Hepatocyte (in vitro differentiated cells): ENCODE measurements at regions not wholly inside any gene's neighbourhood (a gene's known extent, or its start where the extent isn't known, plus 50 kb on each side); places are given as distances from the start of the nearest gene placed in this dataset.

Source experiments
- EZH2 ChIP-seq: fragments of 200-600 bp; sonication (generic); IDR thresholded peaks from 2 replicates; pipeline ENCODE4 v1.6.1; 2016; ENCODE audit warnings: antibody characterized with exemption, mild to moderate bottlenecking, borderline replicate concordance
- TF ChIP-seq, protein P1 (sequence below): fragments of 200-600 bp; sonication (generic); IDR thresholded peaks from 2 replicates; pipeline ENCODE4 v1.5.1; 2016; ENCODE audit warnings: antibody characterized with exemption, mild to moderate bottlenecking; ENCODE audit not compliant: poor library complexity

DNA sequence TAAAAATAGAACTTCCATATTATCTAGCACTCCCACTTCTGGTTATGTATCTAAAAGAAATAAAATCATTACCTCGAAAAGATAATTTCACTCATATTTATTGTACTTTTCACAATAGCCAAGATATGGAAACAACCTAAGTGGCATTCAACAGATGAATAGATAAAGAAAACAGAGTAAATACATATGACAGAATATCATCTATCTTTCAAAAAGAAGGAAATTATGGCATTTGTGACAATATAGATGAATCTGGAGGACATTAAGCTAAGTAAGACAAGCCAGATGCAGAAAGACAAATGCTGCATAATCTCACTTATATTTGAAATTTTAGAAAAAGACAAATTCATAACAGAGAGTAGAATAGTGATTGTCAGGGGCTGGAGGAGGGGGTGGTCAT is 590.0 kb upstream of the ANO3 start:
- TF ChIP-seq, protein P1, sequence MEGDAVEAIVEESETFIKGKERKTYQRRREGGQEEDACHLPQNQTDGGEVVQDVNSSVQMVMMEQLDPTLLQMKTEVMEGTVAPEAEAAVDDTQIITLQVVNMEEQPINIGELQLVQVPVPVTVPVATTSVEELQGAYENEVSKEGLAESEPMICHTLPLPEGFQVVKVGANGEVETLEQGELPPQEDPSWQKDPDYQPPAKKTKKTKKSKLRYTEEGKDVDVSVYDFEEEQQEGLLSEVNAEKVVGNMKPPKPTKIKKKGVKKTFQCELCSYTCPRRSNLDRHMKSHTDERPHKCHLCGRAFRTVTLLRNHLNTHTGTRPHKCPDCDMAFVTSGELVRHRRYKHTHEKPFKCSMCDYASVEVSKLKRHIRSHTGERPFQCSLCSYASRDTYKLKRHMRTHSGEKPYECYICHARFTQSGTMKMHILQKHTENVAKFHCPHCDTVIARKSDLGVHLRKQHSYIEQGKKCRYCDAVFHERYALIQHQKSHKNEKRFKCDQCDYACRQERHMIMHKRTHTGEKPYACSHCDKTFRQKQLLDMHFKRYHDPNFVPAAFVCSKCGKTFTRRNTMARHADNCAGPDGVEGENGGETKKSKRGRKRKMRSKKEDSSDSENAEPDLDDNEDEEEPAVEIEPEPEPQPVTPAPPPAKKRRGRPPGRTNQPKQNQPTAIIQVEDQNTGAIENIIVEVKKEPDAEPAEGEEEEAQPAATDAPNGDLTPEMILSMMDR: no peak
- no peak for TF ChIP-seq EZH2
